Omental fat pad (tissue), 3 donors: ENCODE measurements at regions not wholly inside any gene's neighbourhood (a gene's known extent, or its start where the extent isn't known, plus 50 kb on each side); places are given as distances from the start of the nearest gene placed in this dataset.

Source experiments
- ATAC-seq: fragments of 150-250 bp; one replicate; pipeline ENCODE4 v1.9.1; 2016; ENCODE audit warnings: mild to moderate bottlenecking, moderate library complexity; ENCODE audit not compliant: low FRiP score
- DNase-seq: peaks from one replicate; pipeline ENCODE4 v3.0.0-alpha.2; 2019; ENCODE audit warnings: low spot score
- CTCF ChIP-seq, 3 donors: fragments of 450-650 bp; IDR thresholded peaks; one replicate each; pipeline ENCODE4 v1.5.1; 2016 to 2017; ENCODE audit warnings: antibody characterized with exemption in 3 of 3, mild to moderate bottlenecking in 3 of 3, moderate library complexity in 2 of 3

GRCh38 chr11:79830446-79830845, 389.6 kb upstream of the TENM4 start:
- ATAC-seq: no peak
- no peak for TF ChIP-seq CTCF (IDR thresholded peaks at IDR 0.05)

GRCh38 chr11:79829891-79830290, 389.1 kb upstream of the TENM4 start:
- no peak for TF ChIP-seq CTCF (IDR thresholded peaks at IDR 0.05)
- ATAC-seq (no peak), DNase-seq (no peak)

More at GRCh38 chr11:79830446-79830845, 389.6 kb upstream of the TENM4 start:
- no peak for DNase-seq

GRCh38 chr11:79822766-79823165, 381.9 kb upstream of the TENM4 start:
- ATAC-seq (no peak), DNase-seq (no peak)
- no peak for TF ChIP-seq CTCF (IDR thresholded peaks at IDR 0.05)

GRCh38 chr11:79813551-79813950, 372.7 kb upstream of the TENM4 start:
- ATAC-seq (no peak), DNase-seq (no peak)
- TF ChIP-seq CTCF (IDR thresholded peaks at IDR 0.05): no peak

GRCh38 chr11:79809487-79809886, 368.7 kb upstream of the TENM4 start:
- no peak for TF ChIP-seq CTCF (IDR thresholded peaks at IDR 0.05)
- DNase-seq (no peak), ATAC-seq (no peak)

- ATAC-seq (no peak), DNase-seq (no peak)
- TF ChIP-seq CTCF (IDR thresholded peaks at IDR 0.05): no peak
These were observed 366.7 kb upstream of the TENM4 start for GRCh38 chr11:79807506-79807905.

GRCh38 chr11:79796704-79797103, 355.9 kb upstream of the TENM4 start:
- DNase-seq (no peak), ATAC-seq (no peak)
- TF ChIP-seq CTCF (IDR thresholded peaks at IDR 0.05): no peak
